A673 (cell line): ENCODE measurements at regions not wholly inside any gene's neighbourhood (a gene's known extent, or its start where the extent isn't known, plus 50 kb on each side); places are given as distances from the start of the nearest gene placed in this dataset.

Experiments
- BruUV-seq: library from RNA; stranded (reverse); fragments of 400-500 nt; replicated peaks from 2 replicates; lab custom pipeline; 2021; lab: Mats Ljungman, UMichigan
- CTCF ChIA-PET: fragments of 300-600 bp; sonication (Branson Sonifier 250); formaldehyde crosslinking; loops from one replicate; lab custom pipeline; 2022; ENCODE audit warnings: antibody characterized with exemption; lab: Charles Lee
- POLR2A ChIA-PET: fragments of 300-600 bp; sonication (Branson Sonifier 250); formaldehyde crosslinking; loops from one replicate; lab custom pipeline; 2022; ENCODE audit warnings: antibody characterized with exemption; ENCODE audit not compliant: low non-redundant PET; lab: Charles Lee
- DNase-seq: peaks from one replicate; pipeline ENCODE4 v3.0.0-alpha.2; 2015; ENCODE audit warnings: low spot score
- H3K27ac ChIP-seq: fragments of 200-600 bp; sonication (generic); 2 replicates; pipeline ENCODE4 v1.5.1; 2016; ENCODE audit warnings: mixed run types, low read depth, mild to moderate bottlenecking, mixed read lengths, antibody characterized with exemption, low read length; ENCODE audit not compliant: poor library complexity, severe bottlenecking
- H3K27me3 ChIP-seq: fragments of 200-600 bp; sonication (generic); replicated peaks from 2 replicates; pipeline ENCODE4 v1.6.1; 2017; ENCODE audit warnings: mixed run types, low read depth, mild to moderate bottlenecking, mixed read lengths, antibody characterized with exemption, low read length; ENCODE audit not compliant: insufficient read depth, poor library complexity
- H3K36me3 ChIP-seq: fragments of 200-600 bp; sonication (generic); 2 replicates; pipeline ENCODE4 v1.6.1; 2016; ENCODE audit warnings: mixed run types, mild to moderate bottlenecking, mixed read lengths, antibody characterized with exemption, low read length; ENCODE audit not compliant: insufficient read depth, poor library complexity, severe bottlenecking
- H3K4me1 ChIP-seq: fragments of 200-600 bp; sonication (generic); 2 replicates; pipeline ENCODE4 v1.6.1; 2017; ENCODE audit warnings: mixed run types, mild to moderate bottlenecking, mixed read lengths, antibody characterized with exemption, low read length; ENCODE audit not compliant: insufficient read depth, poor library complexity, severe bottlenecking
- H3K4me3 ChIP-seq: fragments of 200-600 bp; sonication (generic); 2 replicates; pipeline ENCODE4 v1.5.1; 2016; ENCODE audit warnings: low read depth, mixed run types, mild to moderate bottlenecking, mixed read lengths, low read length; ENCODE audit not compliant: poor library complexity, severe bottlenecking
- H3K9me3 ChIP-seq: fragments of 200-600 bp; sonication (generic); 2 replicates; pipeline ENCODE4 v1.6.1; 2016; ENCODE audit warnings: mixed run types, low read depth, mild to moderate bottlenecking, mixed read lengths, antibody characterized with exemption, low read length; ENCODE audit not compliant: poor library complexity, severe bottlenecking
- CTCF ChIP-seq: fragments of 300-800, 200-600 bp; sonication (generic); conservative IDR thresholded peaks from 2 replicates; pipeline ENCODE4 v1.5.1; 2017; ENCODE audit warnings: low read depth, mild to moderate bottlenecking, antibody characterized with exemption, low read length, moderate library complexity, mixed read lengths
- EZH2 ChIP-seq: fragments of 200-600 bp; sonication (generic); IDR thresholded peaks from 2 replicates; pipeline ENCODE4 v1.6.1; 2017; ENCODE audit warnings: borderline replicate concordance, low read depth, mild to moderate bottlenecking, mixed read lengths, antibody characterized with exemption, low read length; ENCODE audit not compliant: poor library complexity, severe bottlenecking
- intact Hi-C: fragments of 100-400 bp; cut with micrococcal nuclease; formaldehyde crosslinking; loops from one replicate; pipeline ENCODE4 v1.10.0; 2022; ENCODE audit not compliant: unreplicated experiment

GRCh38 chr13:95496485-95496884 is 56.0 kb upstream of the CLDN10 start:
- TF ChIP-seq EZH2 (no peak), CTCF (no peak)

GRCh38 chr13:95497381-95497807 is 55.1 kb upstream of the CLDN10 start:
- no peak for TF ChIP-seq CTCF
- TF ChIP-seq EZH2, result no peak
- intact Hi-C loops, result no loop called here
- H3K27me3 ChIP-seq, result no peaks in the 10 kb centered on the region
- no TSS peak for BruUV-seq
- H3K4me1 ChIP-seq, result no peaks in the 10 kb centered on the region
- H3K9me3 ChIP-seq, result no peaks in the 10 kb centered on the region
- no peak overlapping the region for H3K4me3 ChIP-seq
- H3K36me3 ChIP-seq, result no peaks in the 10 kb centered on the region
- DNase-seq, result no peak
- ChIA-PET POLR2A (no interaction called here), CTCF (interaction anchor here (0.6 kb wide), 1 partner anchor 117 kb away, joined by 3 read pairs; no protein-coding TSS in a partner anchor)
- H3K27ac ChIP-seq, result no peak overlapping the region

More at GRCh38 chr13:95496485-95496884, 56.0 kb upstream of the CLDN10 start:
- no peaks in the 10 kb centered on the region for H3K9me3 ChIP-seq
- intact Hi-C loops, result no loop called here
- H3K4me1 ChIP-seq, result no peaks in the 10 kb centered on the region
- BruUV-seq, result no TSS peak
- H3K27me3 ChIP-seq, result no peaks in the 10 kb centered on the region
- no peaks in the 10 kb centered on the region for H3K36me3 ChIP-seq
- CTCF ChIA-PET, result no interaction called here
- DNase-seq, result no peak
- H3K4me3 ChIP-seq, result no peak overlapping the region
- no peak overlapping the region for H3K27ac ChIP-seq
- POLR2A ChIA-PET, result no interaction called here

DNA sequence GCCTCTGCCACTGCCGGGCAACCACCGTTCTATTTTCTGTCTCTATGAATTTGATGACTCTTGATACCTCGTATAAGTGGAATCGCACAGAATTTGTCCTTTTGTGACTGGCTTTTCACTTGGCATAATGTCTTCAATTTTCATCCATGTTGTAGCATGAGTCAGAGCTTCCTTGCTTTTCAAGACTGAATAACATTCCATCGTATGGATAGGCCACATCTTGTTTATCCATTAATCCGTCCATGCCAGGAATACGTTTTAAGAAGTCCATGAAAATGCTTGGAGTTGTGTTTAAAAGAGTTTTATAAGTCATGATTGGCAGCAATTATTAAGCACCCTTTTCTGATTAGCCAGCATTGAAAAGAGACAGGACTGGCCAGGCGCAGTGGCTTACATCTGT is 53.6 kb upstream of the CLDN10 start:
- no peaks in the 10 kb centered on the region for H3K36me3 ChIP-seq
- H3K27me3 ChIP-seq, result no peaks in the 10 kb centered on the region
- no peak for DNase-seq
- ChIA-PET CTCF (no interaction called here), POLR2A (no interaction called here)
- no peak overlapping the region for H3K4me3 ChIP-seq
- TF ChIP-seq CTCF (no peak), EZH2 (no peak)
- no TSS peak for BruUV-seq
- intact Hi-C loops, result no loop called here
- no peaks in the 10 kb centered on the region for H3K9me3 ChIP-seq
- no peak overlapping the region for H3K27ac ChIP-seq
- no peaks in the 10 kb centered on the region for H3K4me1 ChIP-seq
